HG03521 (cell line): ENCODE measurements at regions not wholly inside any gene's neighbourhood (a gene's known extent, or its start where the extent isn't known, plus 50 kb on each side); places are given as distances from the start of the nearest gene placed in this dataset.

Experiments
- ATAC-seq: cut with Tn5 transposase; IDR thresholded peaks from one replicate; pipeline ENCODE4 v1.9.1; 2021; ENCODE audit warnings: mild to moderate bottlenecking, moderate library complexity; ENCODE audit not compliant: unreplicated experiment

DNA sequence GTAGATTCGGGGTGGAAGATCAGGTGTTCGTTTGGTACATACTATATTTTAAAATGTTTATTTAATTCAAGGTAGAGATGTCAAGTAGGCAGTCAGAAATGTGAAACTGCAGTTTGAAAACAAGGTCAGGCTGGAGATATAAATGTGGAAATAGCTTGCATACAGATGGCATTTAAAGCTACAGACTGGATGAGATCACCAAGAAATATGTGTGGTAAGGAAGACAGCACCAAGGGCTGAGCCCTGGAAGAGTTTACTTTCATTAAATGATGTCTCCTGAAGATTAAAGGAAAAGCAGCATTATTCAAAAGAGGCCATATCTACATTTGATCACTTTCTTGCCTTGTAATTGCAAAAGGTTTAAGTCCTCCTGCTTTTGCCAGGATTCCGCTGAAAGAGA lies 271.3 kb downstream of the PTBP2 start:
- ATAC-seq: no peak

GRCh38 chr1:96995351-96995750 lies 273.8 kb downstream of the PTBP2 start:
- no peak for ATAC-seq

DNA sequence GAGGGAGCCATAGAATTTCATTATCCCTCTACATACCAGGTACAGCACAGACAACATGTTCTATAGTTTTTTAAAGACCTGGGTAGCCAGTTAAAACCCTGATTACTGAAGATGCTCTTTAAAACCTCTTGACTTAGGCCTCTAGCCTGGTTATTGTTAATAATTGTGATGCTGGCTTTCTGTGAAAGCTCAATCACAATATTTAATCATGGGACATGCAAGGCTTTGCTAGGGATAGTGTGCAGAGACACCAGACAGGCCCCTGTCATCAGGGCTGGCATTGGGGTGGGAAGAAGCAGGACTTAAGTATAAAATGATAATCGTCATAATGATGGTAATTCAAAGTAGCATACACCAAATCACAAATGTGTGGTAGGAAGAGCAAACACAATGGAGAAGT lies 274.4 kb downstream of the PTBP2 start:
- ATAC-seq: no peak

DNA sequence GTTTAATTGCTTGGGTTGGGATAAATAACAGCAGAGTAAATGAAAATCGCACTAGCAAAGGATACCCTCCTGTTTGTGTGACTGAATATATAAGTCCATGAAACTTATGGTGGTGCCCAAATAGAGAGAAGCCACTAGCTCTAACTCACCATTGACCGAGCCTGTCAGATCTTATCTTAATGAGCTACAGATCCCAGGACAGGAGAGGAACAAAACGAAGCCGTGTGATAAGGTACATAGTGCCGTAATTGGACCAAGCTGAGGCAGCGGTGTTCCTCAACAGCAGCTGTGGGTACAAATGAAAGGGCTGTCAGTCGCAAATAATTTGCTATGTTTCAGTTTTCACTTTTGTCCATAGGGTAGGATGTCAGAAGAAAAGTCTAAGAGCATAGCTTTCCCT lies 276.1 kb downstream of the PTBP2 start:
- no peak for ATAC-seq

- no peak for ATAC-seq
Measured at GRCh38 chr1:96998466-96998865, 276.9 kb downstream of the PTBP2 start.

DNA sequence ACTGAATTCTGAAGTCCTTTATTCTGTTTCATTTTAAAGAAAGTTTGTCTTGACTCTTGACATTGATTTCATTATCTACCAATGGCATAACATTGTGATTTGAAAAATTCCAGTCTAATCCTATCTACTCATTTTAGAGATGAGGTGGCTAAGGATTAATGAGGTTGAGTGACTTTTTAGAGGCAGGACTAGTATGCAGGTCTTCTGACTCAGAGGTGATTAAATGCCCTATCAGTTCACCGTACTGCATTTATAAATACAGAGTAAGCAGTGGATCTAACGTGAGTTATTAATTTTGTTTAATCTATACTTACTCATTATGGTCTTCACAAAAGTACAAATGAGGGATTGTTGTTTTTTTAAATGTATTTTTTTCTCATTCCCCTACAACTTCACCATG lies 277.6 kb downstream of the PTBP2 start:
- ATAC-seq: no peak

- ATAC-seq: no peak
Measured at GRCh38 chr1:97004054-97004453, 282.5 kb downstream of the PTBP2 start.

DNA sequence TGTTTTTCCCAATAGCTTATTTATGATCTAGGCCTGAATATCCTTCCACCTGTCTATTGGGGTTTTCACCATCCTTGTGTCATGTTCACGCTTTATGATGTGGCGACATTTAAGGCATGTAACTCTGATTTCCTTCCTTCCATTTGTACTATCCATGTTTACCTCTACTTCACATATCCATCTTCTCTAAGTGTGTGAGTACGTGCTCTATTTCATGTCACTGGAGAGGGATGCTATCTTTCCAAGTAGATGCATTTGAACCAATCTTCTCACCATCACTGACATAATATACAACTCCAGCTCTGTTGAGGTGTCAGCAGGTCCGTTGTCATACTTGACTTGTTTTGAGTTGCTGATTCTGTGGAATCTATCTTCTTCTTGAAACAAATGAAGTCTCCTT lies 283.2 kb downstream of the PTBP2 start:
- ATAC-seq: no peak

- no peak for ATAC-seq
Measured at GRCh38 chr1:97006044-97006661, 284.6 kb downstream of the PTBP2 start.

GRCh38 chr1:97007840-97008604 lies 286.4 kb downstream of the PTBP2 start:
- ATAC-seq: no peak

DNA sequence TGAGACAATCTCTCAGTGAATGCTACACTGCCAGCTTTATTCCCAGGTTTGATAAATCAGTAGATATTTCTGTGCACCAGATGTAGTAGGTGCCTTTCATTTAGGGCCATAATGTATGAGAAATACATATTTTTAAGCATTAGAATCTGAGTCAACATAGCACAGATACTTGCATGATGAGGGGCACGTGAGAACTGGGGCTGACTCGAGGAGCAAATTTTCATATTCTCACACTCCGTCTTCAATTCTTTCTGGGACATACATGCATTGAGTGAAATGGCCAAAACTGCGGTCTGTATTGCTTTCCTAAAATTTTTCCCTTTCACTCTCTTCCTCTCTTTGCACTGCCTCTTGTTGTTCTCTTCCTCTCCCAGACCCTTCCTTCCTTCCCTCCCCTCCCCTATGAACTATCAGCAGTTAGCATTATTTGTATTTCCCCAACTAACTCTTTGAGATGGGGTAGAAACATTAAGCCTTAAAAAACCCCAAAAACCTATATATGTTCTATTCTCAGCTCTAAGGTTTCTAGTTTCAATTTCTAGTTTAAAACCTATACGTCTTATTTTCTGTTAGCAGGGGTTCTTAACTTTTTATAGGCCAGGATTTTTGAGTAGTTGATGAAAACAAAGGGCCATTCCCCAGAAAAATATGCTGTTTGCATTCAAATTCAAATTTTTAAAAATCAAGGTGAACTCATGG lies 289.1 kb downstream of the PTBP2 start:
- ATAC-seq: no peak

- ATAC-seq: no peak
Measured at GRCh38 chr1:97013136-97013535, 291.6 kb downstream of the PTBP2 start.

- ATAC-seq: no peak
Measured at GRCh38 chr1:97013941-97014340, 292.4 kb downstream of the PTBP2 start.

DNA sequence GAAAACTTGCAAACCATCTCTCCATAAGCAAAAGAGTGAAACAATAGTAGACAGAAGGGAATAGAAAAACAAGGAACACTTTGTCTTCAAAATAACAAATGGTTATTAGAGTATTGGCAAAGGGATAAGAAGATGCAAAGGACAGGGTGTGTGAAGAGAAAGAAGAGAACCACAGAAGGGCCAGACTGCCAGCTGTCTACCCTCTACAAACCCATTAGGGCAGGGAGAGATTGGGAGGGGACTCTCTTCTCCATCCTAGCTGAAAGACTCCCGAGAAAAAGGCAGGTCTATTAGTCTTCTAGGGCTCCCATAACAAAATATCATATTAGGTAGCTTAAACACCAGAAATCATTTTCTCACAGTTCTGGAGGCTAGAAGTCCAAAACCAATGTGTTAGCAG lies 292.8 kb downstream of the PTBP2 start:
- ATAC-seq: no peak

DNA sequence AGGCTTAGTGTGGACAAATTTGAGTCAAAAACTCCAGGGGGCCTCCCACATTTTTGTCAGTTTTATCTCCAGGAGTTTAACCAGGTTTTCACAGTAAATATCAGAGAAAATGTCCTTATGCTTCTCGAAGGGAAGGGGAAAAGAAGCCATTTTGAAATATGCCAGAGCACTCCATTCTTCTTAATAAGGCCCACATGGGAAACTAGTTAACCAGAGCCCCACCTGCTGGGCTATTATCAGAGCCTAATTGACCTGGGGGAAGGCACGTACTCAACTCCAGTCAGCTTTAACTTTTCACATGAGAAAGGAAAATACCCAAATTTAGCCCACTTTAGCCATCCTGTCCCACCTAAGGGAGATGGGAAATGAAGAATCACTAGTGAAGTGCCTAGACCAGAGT lies 296.3 kb downstream of the PTBP2 start:
- no peak for ATAC-seq
